NCI-H2107 treated with DMSO at 0.1 percent for 48 hours (cell line): ENCODE measurements at regions not wholly inside any gene's neighbourhood (a gene's known extent, or its start where the extent isn't known, plus 50 kb on each side); places are given as distances from the start of the nearest gene placed in this dataset.

Experiments used
- DNase-seq: peaks from one replicate; lab custom pipeline; 2025; ENCODE audit not compliant: unreplicated experiment; lab: John Stamatoyannopoulos, UW

GRCh38 chr18:43481069-43481468 is 203.8 kb upstream of the SYT4 start:
- no peak for DNase-seq

GRCh38 chr18:43482136-43482535 is 204.8 kb upstream of the SYT4 start:
- no peak for DNase-seq

GRCh38 chr18:43482600-43482999 is 205.3 kb upstream of the SYT4 start:
- DNase-seq = no peak

- DNase-seq = no peak
These were observed 207.4 kb upstream of the SYT4 start for GRCh38 chr18:43484710-43485109.

GRCh38 chr18:43485545-43485963 is 208.3 kb upstream of the SYT4 start:
- no peak for DNase-seq

GRCh38 chr18:43486462-43486861 is 209.2 kb upstream of the SYT4 start:
- no peak for DNase-seq

- no peak for DNase-seq
These were observed 223.8 kb upstream of the SYT4 start for GRCh38 chr18:43501099-43501498.

GRCh38 chr18:43506935-43507334 is 229.6 kb upstream of the SYT4 start:
- DNase-seq = no peak

GRCh38 chr18:43507842-43508481 is 230.7 kb upstream of the SYT4 start:
- DNase-seq = no peak

GRCh38 chr18:43514747-43515146 is 237.5 kb upstream of the SYT4 start:
- no peak for DNase-seq

- DNase-seq = no peak
These were observed 238.2 kb upstream of the SYT4 start for GRCh38 chr18:43515481-43515880.

- DNase-seq = no peak
These were observed 247.0 kb upstream of the SYT4 start for GRCh38 chr18:43524260-43524659.

- no peak for DNase-seq
These were observed 247.9 kb upstream of the SYT4 start for GRCh38 chr18:43525169-43525568.

GRCh38 chr18:43526426-43527145 is 249.3 kb upstream of the SYT4 start:
- no peak for DNase-seq

- no peak for DNase-seq
These were observed 254.1 kb upstream of the SYT4 start for GRCh38 chr18:43531438-43531837.

- no peak for DNase-seq
These were observed 256.1 kb upstream of the SYT4 start for GRCh38 chr18:43533371-43533770.

- DNase-seq = no peak
These were observed 257.2 kb upstream of the SYT4 start for GRCh38 chr18:43534511-43534910.

- no peak for DNase-seq
These were observed 262.6 kb upstream of the SYT4 start for GRCh38 chr18:43539862-43540261.

GRCh38 chr18:43542016-43542415 is 264.7 kb upstream of the SYT4 start:
- no peak for DNase-seq

- no peak for DNase-seq
These were observed 265.9 kb upstream of the SYT4 start for GRCh38 chr18:43543236-43543635.

GRCh38 chr18:43547456-43547855 is 270.2 kb upstream of the SYT4 start:
- DNase-seq = no peak

GRCh38 chr18:43559507-43559906 is 282.2 kb upstream of the SYT4 start:
- DNase-seq = no peak

GRCh38 chr18:43563780-43564179 is 286.5 kb upstream of the SYT4 start:
- peak; percentile 50 for DNase-seq
